HuH-7 (cell line): ENCODE measurements at regions not wholly inside any gene's neighbourhood (a gene's known extent, or its start where the extent isn't known, plus 50 kb on each side); places are given as distances from the start of the nearest gene placed in this dataset.

Experiments
- DNase-seq: peaks from one replicate; pipeline ENCODE4 v3.0.0; 2011; ENCODE audit warnings: low spot score

GRCh38 chr1:239322369-239322768 is 64.0 kb upstream of the CHRM3 start:
- no peak for DNase-seq

- no peak for DNase-seq
These were observed 64.5 kb upstream of the CHRM3 start for GRCh38 chr1:239321877-239322276.

DNA sequence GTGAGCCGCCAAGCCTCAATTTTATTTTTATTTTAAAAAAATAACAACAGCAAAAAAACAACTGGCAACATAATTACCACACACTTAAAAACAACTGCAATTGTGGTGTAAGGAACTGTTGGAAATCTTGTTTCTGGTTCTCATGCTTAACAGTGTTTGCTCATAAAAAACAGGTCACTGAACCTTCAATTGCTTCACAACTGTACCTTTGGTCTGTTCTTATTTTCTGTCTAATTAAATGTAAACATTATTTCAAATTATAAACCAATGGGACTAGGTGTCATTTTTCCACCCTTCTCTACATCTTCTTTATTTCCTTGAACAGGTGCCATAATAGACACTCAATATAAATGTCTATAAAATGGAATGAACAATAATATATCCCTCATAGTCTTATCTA is 68.4 kb upstream of the CHRM3 start:
- no peak for DNase-seq

DNA sequence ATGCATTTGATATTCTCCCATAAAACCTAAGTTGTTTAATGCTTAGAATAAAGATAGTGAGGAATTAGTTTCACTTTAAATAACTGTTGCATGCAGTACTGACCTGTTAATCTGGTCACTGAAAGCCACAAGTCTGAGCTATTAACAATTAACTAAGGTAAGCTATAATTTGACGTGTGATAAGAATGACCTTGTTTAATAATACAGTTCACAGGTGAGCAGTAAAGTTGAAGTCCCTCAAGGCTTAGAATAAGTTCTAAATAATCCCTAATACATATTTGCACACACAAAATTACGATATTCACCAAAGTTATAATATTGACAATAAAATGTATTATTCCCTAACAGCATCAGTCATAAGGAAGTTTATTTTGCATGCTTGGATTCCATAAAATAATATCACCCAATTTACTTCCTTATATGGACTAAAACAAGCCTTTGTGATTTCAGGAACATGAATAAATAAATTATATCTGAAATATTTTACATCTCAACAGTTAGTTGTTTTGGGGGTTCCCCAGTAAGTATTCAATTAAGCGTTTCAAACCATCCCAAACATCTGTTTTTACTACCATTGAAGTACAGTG is 70.6 kb upstream of the CHRM3 start:
- DNase-seq = no peak

- DNase-seq = no peak
These were observed 75.0 kb upstream of the CHRM3 start for GRCh38 chr1:239311331-239311730.

DNA sequence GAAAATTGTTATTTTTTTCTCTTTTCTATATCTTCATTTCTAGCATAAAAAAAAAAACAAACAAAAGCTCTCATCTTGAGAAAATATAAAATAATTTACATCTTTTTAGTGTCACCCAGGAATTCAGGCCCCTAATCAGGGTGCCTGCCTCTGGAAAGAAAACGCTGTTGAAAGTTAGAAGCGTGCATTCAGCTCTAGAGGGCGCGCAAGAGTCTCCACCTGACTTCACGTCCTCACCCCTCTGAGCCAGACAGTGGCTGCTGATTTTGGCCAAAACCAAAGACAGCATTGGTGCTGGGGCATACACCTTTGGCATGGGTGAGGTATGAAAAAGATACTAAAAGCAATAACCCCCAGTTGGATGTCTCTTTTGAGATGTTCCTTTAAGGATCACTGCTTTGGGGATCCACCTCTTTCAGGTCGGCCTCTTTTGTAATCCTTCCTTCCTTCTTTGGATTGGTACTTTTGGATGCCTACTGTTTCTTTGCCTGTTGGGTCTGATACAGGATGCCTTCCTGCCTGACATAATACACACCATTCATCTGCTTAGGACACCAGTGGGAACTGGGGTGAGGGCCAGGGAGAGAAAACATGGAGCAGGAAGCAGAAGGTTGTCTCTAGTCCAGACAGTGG is 77.6 kb upstream of the CHRM3 start:
- DNase-seq = peak; percentile 41

- DNase-seq = no peak
These were observed 78.5 kb upstream of the CHRM3 start for GRCh38 chr1:239307886-239308285.

DNA sequence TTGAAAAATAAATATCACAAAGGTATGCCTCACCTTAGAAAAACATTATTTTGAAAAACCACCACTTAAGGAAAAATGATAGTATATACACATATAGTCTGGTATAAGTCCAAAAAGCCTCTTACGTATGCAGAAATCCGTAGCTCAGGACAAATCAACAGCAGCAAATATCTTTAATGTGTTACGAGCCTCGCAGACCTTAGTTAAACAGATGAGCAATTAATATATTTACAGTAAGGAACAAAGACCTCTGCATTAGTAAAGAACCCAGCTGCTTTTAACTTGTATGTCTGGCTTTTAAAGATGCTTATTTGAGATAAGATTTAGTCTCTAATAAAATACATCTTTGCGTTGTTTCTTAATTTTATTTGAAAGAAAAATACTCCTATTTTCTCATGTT is 79.9 kb upstream of the CHRM3 start:
- DNase-seq = no peak

DNA sequence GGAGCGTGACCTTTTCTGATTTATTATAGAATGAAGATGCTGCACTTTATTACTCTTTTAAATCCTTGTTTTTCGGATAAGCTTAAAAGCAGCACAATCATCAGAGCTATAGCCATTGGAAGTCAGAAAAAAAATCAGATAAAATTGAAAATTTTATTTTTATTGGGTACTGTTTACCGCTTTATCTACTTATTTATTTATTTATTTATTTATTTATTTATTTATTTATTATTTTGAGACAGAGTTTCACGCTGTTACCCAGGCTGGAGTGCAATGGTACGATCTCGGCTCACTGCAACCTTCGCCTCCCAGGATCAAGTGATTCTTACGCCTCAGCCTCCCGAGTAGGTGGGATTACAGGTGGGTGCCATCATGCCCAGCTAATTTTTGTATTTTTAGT is 83.1 kb upstream of the CHRM3 start:
- no peak for DNase-seq

DNA sequence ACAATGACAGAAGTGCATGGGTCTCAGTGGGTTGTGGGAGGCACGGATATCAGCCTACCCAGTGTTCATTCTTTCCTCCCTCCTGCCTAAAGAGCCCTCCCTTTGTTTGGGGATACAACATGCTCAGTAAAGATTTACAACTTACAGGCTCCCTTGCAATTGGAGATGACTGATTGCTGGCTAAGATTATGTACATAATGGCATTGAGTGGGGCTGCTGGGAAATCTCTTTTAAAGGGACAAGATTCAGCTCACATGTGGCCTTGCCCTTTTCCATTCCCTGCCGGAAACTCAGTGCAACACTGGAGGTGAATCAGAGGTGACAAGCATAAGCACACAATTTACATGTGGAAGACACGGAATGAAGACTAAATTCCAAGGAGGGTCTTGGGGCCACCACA is 83.7 kb upstream of the CHRM3 start:
- no peak for DNase-seq

- no peak for DNase-seq
These were observed 85.1 kb upstream of the CHRM3 start for GRCh38 chr1:239301251-239301650.

DNA sequence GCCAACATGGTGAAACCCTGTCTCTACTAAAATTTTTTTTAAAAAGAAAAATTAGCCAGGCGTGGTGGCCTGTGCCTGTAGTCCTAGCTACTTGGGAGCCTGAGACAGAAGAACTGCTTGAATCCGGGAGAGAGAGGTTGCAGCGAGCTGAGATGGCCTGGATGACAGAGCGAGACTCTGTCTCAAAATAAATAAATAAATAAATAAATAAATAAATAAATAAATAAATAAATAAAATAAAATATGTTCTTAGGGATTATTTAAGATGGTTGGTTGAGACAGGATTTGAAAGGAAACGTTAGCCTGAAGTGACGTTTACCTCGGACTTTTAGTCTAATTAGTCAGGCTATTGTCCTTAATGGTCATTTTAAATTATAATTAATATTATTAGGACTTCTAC is 88.5 kb upstream of the CHRM3 start:
- DNase-seq = no peak

- peak; percentile 15 for DNase-seq
These were observed 92.8 kb upstream of the CHRM3 start for GRCh38 chr1:239293350-239294110.

DNA sequence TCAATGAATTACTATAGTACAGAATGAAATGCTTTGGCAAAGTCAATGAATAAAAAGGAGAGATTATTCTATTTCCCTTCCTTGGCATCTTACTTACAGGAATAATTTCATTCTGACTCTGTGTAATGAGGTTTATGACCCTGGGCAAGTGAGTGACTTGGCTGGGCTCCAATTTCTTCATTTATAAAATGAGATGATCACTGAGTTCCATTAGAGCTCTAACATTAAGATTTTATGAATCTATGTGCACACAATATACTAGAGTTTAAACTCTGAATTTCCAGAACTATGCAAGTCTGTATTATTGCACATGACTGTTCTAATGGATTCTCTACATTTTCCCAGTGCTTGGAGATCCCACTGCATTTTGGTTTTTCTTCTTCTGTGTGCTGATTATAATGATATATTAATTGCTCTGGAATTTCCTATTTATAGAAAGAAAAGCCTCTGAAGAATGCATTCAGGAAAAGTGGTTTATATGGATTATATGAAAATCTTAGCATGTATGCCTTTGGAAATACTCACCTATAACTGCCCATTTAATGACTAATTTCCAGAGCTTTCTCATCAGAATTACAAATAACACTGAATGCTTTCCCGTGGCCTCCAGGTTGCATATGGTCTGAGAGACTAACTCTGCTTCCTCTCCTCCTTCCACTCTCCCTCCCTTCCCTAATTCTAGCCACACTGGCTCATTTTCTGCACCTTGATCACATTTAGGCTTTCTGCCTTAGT is 97.4 kb upstream of the CHRM3 start:
- DNase-seq = no peak

GRCh38 chr1:239287296-239287695 is 99.1 kb upstream of the CHRM3 start:
- DNase-seq = no peak

- no peak for DNase-seq
These were observed 103.2 kb upstream of the CHRM3 start for GRCh38 chr1:239283216-239283615.

DNA sequence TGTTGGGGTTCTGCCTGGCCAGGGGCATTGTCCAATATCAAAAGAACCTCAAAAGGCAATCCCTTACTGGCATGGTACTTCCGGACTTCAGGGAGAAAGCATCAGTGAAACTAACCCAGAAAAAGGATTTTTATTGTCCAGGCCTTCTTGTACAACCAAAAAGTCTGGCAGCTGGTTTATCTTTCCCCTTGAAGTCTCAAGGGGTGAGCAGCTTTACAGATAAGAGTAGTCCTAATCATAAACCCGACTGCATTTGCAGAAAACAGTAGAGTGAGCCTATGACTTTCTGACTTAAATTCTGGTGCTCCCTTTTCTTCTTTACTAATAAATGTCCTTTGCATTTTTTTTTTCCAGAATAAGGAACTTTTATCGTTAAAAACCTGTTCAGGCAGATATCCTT is 104.0 kb upstream of the CHRM3 start:
- DNase-seq = no peak

- no peak for DNase-seq
These were observed 110.3 kb upstream of the CHRM3 start for GRCh38 chr1:239276051-239276450.

DNA sequence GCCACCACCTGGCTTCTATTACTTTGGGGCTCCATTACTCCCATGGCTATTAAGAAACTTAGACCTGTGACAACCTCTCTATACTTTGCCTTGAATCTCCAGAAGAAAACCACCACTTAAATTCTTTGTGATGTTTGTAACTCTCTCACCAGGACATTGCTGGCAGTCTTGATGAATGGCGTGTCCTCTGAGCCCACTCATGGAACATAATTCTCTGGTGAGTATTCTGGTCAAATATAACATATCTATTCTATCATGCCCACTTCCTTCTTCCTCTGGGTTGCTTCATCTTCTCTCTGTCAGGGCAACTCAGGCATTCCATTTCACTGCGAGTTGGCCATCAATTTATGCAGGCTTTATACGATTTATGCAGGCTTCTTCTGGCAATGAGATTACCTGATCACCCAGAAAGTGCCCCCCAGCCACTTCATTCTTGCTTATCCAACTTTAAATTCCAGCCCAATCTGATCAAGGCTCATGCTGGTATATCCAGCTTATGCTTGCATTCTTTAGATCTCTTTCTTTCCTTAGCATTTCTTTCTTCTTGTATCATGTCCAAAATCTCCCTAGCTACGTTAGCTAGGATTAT is 112.0 kb upstream of the CHRM3 start:
- DNase-seq = no peak

GRCh38 chr1:239270509-239270908 is 115.9 kb upstream of the CHRM3 start:
- no peak for DNase-seq

DNA sequence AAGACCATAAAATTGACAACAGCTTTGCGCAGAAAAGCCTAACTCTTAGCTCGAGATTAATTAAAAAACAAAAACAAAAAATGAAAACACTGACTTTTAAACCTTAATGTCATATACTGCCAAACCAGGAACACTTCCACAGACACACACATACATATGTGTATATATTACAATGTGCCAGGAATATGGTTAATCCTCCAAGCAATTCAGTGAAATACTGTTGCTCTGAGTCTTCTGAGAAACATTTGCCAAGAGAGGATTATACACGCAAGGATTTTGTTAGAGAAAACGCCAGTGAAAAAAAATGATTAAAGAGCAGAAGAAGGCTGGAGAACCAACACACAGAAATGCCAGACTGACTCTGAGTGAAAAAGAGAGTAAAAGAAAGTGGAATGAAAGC is 116.7 kb upstream of the CHRM3 start:
- no peak for DNase-seq

DNA sequence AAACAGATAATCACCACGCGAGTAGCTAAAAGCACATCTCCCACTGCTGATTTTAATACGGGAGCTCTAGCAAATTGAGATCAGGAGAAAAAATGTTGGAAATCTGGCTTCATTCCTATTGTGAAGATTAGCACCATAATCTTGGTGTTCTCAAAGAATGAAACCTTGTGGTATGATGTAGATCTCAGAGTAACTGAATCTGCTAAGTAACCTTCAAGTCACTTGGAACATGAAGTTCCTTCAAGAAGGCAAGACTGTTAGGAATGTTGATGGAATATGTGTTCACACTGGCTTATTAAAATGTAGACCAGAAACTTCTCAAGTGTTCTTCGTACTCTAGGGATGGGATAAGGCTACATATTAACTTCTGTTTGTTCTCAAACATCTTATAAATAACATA is 117.4 kb upstream of the CHRM3 start:
- DNase-seq = no peak

DNA sequence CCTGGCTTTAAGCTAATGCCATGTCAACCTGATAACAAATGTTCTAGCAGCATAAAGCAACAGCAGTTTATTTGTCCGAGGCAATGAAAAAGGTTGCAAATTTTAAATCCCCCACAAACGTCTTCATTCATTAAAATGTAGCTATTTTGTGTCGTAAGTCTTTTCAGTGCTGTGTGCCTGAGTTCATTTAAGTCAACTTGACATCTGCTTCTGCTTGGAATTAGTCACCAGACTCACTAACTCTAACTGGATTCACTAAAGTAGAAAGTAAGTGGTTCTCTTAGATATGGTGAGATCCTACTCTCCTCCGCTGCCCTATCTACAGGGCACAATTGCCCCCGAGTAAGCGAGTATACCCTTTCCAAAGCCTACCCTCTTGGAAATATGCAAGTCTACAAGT is 118.4 kb upstream of the CHRM3 start:
- no peak for DNase-seq
